GM19023 (cell line): ENCODE measurements at regions not wholly inside any gene's neighbourhood (a gene's known extent, or its start where the extent isn't known, plus 50 kb on each side); places are given as distances from the start of the nearest gene placed in this dataset.
"Not testable (repeated sequence)": the region's sequence is repeated elsewhere in the genome, so short reads cannot be mapped to it uniquely, and the experiment has no call there.

Source experiments
- ATAC-seq: cut with Tn5 transposase; IDR thresholded peaks from one replicate; pipeline ENCODE4 v1.9.1; 2021; ENCODE audit warnings: mild to moderate bottlenecking, moderate library complexity; ENCODE audit not compliant: unreplicated experiment

GRCh38 chr14:38593476-38593875 is 337.6 kb upstream of the CLEC14A start:
- no peak for ATAC-seq

GRCh38 chr14:38592764-38593442 is 337.0 kb upstream of the CLEC14A start:
- ATAC-seq: no peak

DNA sequence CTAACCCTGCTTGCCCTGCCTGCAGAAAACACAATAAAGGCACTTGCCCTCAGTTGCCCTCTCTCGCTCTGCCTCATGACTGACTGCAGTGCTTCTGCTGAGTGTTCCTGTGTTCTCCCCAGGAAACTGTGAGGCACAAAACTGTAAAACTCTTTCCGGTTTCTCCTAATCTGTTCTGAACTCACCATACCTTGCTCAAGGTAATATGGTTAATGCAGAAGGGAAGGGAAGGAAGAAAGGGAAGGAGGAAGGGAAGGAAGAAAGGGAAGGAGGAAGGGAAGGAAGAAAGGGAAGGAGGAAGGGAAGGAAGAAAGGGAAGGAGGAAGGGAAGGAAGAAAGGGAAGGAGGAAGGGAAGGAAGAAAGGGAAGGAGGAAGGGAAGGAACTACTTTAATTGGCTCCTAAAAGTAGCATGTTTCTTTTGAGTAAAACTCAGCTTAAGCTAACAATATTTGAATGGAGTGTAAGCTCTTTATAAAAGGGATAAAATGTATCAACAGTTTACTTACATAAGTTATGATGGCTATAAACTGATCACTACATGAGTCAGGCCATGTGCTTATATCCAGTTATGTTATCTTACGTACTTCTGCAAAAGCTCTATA is 334.0 kb upstream of the CLEC14A start:
- no peak for ATAC-seq

DNA sequence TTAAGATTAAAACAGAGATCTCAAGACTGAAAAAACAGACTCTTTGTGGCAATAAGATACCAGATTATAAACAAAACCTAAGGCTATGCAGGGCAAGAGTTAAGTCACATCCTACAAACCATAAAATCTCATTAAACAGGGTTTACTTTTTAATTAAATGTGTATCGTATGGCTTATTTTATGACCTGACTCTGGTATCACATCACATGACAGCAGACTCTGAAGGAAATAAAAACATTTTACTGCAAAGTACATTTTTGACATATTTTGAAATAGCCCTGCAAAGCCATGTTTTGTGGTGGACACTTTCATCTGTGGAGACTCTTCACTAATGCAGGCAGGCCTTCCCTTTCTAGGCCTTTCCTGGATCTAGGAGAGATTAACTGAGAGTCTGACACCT is 327.6 kb upstream of the CLEC14A start:
- no peak for ATAC-seq

GRCh38 chr14:38578278-38578681 is 322.4 kb upstream of the CLEC14A start:
- ATAC-seq: no peak

- ATAC-seq: no peak
Observed at GRCh38 chr14:38567703-38568102, 311.8 kb upstream of the CLEC14A start.

DNA sequence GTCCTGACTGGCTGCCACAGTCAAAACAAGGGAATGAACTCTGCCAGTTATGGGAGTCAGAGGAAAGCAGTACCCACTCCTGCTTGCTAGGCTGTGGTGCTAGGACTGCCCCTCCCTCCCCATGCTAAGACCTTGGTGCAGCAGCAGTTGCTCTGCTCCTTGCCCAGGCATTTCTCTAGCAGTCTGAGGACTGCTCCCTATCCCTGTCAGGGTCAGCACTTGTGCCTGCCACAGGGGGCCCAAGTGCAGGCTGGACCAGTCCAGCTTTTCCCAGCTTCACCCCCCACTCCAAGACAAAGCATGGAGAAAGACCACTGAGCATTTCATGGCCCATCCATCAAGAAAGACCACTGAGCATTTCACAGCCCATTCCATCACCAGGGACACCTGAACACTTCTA is 305.8 kb upstream of the CLEC14A start:
- no peak for ATAC-seq

DNA sequence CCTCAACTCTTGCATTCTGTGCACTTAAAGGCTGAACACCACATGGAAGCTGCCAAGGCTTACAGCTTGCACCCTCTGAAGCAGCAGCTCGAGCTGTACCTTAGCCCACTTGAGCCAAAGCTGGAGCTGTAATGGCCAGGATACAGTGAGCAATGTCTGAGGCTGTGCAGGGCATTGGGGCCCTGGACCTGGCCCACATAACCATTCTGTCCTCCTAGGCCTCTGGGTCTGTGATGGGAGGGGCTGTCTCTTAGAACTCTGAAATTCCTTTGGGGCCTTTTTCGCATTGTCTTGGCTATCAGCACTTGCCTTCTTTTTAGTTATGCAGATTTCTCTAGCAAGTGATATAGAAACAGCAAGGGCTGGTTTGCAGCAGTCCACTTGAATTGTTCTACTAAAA is 303.8 kb upstream of the CLEC14A start:
- no peak for ATAC-seq

DNA sequence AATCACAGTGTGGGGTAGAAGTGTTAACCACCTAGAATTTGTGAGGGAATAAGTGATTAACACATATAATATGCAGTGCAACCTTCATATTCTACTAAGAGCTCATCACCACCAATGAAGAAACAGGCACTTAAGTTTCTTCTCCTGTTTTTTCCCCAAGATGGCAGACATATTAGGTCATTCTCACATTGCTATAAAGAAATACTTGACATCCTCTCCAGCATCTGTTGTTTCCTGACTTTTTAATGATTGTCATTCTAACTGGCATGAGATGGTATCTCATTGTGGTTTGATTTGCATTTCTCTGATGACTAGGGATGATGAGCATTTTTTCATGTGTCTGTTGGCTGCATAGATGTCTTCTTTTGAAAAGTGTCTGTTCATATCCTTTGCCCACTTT is 301.5 kb upstream of the CLEC14A start:
- not testable (repeated sequence) for ATAC-seq

DNA sequence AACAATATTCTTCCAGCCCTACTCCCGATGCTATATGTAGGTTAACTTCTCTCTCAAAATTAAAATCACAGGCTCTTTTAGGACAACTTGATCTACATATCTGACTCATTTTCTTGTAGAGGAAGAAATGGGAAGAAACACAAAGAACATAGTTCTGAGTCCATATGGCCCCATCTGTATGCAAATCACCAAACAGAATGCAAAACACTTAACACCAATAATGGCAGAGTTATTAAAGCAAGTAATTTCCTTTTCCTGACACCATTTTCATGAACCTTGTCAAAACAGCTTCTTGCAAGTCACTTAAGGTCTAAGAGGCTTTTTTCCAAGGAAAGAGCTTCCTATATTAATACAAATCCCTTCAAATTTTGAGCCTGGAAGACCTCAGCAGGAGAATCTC is 300.4 kb upstream of the CLEC14A start:
- no peak for ATAC-seq

- ATAC-seq: no peak
Observed at GRCh38 chr14:38554026-38554425, 298.1 kb upstream of the CLEC14A start.

DNA sequence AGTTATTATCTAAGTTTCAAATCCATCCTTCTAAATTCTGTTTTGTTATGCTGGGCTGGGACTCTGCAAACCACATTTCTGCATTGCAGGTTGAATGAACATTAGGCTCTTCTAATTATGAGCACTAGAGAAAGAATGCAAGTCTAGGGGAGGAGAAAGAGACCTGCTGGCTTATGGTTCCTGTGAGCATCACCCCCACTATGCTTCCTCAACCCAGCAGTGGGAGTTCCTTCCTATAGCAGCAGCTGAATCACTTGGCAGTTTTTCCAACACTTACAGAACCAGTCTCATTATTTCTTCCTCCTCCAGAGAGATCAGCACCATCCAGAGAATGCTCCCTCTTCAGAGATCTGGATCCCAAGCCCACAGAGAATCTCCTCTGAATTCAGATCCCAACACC is 297.7 kb upstream of the CLEC14A start:
- no peak for ATAC-seq

GRCh38 chr14:38549564-38549963 is 293.7 kb upstream of the CLEC14A start:
- ATAC-seq: no peak

DNA sequence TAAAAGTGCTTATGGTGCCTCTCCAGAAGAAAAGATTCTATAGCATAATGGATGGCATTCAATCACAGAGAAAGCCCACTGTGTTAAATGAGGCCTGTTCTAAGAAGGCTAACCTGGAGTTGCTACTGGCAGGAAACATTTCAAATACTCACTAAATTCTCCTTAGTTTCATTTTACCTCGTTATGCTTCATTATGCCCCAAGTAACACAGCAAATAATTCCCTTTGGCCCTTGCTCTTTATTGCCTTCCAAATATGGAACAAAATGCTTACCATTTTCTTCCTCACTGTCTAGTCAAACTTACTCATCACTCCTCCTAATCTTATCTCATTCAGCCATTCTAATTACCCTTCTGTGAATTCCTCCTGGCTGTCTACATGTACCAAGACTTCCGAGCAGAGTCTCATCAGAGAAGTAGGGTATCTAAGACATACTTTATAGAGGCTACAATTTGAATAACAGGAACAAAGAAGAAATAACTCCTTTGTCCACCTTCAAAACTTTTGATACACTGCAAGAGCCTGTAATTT is 292.1 kb upstream of the CLEC14A start:
- ATAC-seq: no peak

DNA sequence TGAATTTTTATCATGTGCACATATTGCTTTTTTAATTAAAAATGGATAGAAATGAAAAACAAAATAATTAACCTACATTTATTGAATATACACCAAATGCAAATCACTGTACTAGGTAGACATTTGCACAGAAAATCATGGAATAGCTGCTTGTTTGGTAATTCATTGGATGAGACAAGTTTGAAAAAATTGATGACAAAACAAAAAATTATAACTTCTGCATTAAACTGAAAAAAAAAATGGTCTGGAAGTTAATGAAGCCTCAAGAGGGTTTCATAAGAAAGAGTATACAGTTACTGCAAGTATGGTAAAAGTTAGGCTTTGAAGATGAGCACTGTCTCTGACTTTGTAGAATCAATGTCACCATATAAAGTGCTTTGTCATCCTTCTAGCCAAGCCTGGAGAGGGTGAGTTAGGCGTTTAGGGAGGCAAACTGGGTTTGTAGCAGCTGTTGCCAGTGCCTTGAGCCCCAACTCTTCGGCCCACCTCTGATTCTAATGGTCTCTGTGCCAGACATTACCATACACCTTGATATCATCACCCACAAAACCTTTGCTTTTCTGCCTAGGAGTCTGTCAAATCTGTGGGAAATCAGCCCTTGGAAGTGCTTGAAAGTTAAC is 291.1 kb upstream of the CLEC14A start:
- no peak for ATAC-seq

- no peak for ATAC-seq
Observed at GRCh38 chr14:38544776-38545175, 288.9 kb upstream of the CLEC14A start.

GRCh38 chr14:38543851-38544250 is 288.0 kb upstream of the CLEC14A start:
- ATAC-seq: not testable (repeated sequence)

GRCh38 chr14:38538053-38538452 is 282.2 kb upstream of the CLEC14A start:
- ATAC-seq: not testable (repeated sequence)

DNA sequence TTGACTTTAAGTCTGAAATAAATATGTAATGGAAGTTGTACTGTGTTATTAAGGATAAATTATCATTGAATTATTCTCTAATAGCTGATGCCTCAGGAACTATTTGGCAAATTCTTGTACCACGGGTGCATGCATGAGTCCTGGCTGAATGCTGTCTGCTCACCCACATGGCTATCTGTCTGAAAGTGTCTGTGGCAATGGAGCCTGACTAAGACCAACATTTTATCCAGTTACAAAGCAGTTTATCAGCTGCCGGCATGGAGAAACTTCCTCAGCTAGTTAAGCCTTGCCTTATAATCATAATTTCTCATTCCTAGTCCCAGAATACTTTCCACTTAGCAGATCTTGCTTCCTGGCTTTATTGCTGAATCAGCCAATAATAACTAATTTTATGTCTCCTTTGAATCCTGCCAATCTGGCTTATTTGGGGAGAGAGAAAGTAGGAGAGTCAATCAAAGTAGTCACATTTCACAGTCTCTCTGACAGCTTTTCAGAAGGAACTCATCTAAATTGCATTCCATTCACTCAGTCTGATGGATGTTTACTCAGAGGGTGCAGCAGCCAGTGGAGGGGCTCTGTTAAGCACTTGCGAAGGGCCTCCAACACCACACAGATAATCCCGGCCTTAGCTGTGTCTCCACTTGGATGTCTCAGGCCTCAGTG is 280.6 kb upstream of the CLEC14A start:
- no peak for ATAC-seq

GRCh38 chr14:38528582-38528981 is 272.7 kb upstream of the CLEC14A start:
- no peak for ATAC-seq

DNA sequence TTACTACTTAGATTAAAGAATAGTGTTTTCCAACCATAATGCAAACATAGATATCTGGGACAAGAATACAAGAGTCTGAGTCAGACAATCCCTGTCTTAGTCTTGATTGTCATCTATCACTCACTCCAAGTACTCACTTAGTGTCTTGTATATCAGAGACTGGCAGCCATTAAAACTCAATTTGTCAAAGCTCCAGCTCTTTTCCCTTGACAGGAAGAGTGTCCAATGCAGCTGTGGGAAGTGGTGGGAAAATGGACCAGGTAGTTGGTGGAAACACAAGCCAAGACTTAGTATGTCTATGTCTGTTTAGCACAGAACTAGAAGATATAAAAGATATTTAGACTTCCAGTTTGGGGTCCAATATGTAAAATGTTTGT is 271.6 kb upstream of the CLEC14A start:
- no peak for ATAC-seq
